HG02970 (cell line): ENCODE measurements at regions not wholly inside any gene's neighbourhood (a gene's known extent, or its start where the extent isn't known, plus 50 kb on each side); places are given as distances from the start of the nearest gene placed in this dataset.

ENCODE experiments used
- ATAC-seq: cut with Tn5 transposase; IDR thresholded peaks from one replicate; pipeline ENCODE4 v1.9.1; 2021; ENCODE audit warnings: mild to moderate bottlenecking, moderate library complexity, moderate number of reproducible peaks; ENCODE audit not compliant: unreplicated experiment, low FRiP score

GRCh38 chr10:107356396-107356795 is 191.9 kb upstream of the SORCS1 start:
- ATAC-seq = no peak

- no peak for ATAC-seq
Measured at GRCh38 chr10:107342711-107343110, 178.2 kb upstream of the SORCS1 start.

- no peak for ATAC-seq
Measured at GRCh38 chr10:107341281-107341680, 176.8 kb upstream of the SORCS1 start.

- ATAC-seq = no peak
Measured at GRCh38 chr10:107340326-107340725, 175.8 kb upstream of the SORCS1 start.

GRCh38 chr10:107336061-107336460 is 171.6 kb upstream of the SORCS1 start:
- ATAC-seq = no peak

GRCh38 chr10:107317592-107317991 is 153.1 kb upstream of the SORCS1 start:
- ATAC-seq = no peak

- ATAC-seq = no peak
Measured at GRCh38 chr10:107303203-107303602, 138.7 kb upstream of the SORCS1 start.

GRCh38 chr10:107299606-107300005 is 135.1 kb upstream of the SORCS1 start:
- ATAC-seq = no peak

GRCh38 chr10:107284187-107284586 is 119.7 kb upstream of the SORCS1 start:
- no peak for ATAC-seq

GRCh38 chr10:107280293-107280692 is 115.8 kb upstream of the SORCS1 start:
- ATAC-seq = no peak

- ATAC-seq = no peak
Measured at GRCh38 chr10:107277591-107277990, 113.1 kb upstream of the SORCS1 start.

- ATAC-seq = no peak
Measured at GRCh38 chr10:107275806-107276205, 111.3 kb upstream of the SORCS1 start.

- ATAC-seq = no peak
Measured at GRCh38 chr10:107269626-107270025, 105.1 kb upstream of the SORCS1 start.

- no peak for ATAC-seq
Measured at GRCh38 chr10:107264742-107265141, 100.2 kb upstream of the SORCS1 start.

GRCh38 chr10:107244122-107244521 is 79.6 kb upstream of the SORCS1 start:
- ATAC-seq = no peak

- no peak for ATAC-seq
Measured at GRCh38 chr10:107238275-107238674, 73.8 kb upstream of the SORCS1 start.

- ATAC-seq = no peak
Measured at GRCh38 chr10:107232013-107232412, 67.5 kb upstream of the SORCS1 start.

- ATAC-seq = no peak
Measured at GRCh38 chr10:107230887-107231286, 66.4 kb upstream of the SORCS1 start.

GRCh38 chr10:107215681-107216080 is 51.2 kb upstream of the SORCS1 start:
- no peak for ATAC-seq
